Keratinocyte (primary cell): ENCODE measurements at regions not wholly inside any gene's neighbourhood (a gene's known extent, or its start where the extent isn't known, plus 50 kb on each side); places are given as distances from the start of the nearest gene placed in this dataset.

Experiments
- DNase-seq: peaks from one replicate; pipeline ENCODE4 v3.0.0-alpha.2; 2011; ENCODE audit warnings: low read depth, missing footprints, low spot score
- FAIRE-seq: peaks from 2 replicates; lab custom pipeline; 2011; peaks lifted over from hg19 to GRCh38; lab: Jason Lieb, UNC
- H2AFZ ChIP-seq: 2 replicates; pipeline ENCODE4 v1.6.0; 2012; ENCODE audit warnings: low read length, control low read depth, inconsistent platforms; ENCODE audit not compliant: control insufficient read depth
- H3K27ac ChIP-seq: 2 replicates; pipeline ENCODE4 v1.5.1; 2011; ENCODE audit warnings: low read length; ENCODE audit not compliant: control insufficient read depth, insufficient read depth
- H3K27me3 ChIP-seq: 3 replicates; pipeline ENCODE4 v1.6.0; 2011; ENCODE audit warnings: low read length; ENCODE audit not compliant: control insufficient read depth, insufficient read depth; ENCODE audit errors: extremely low read depth
- H3K36me3 ChIP-seq, 2 experiments: 2 replicates in 1 of 2; 3 replicates in 1 of 2; pipeline ENCODE4 v1.5.1; 2011; ENCODE audit warnings: low read length in 2 of 2, mild to moderate bottlenecking in 1 of 2; ENCODE audit not compliant: control insufficient read depth in 2 of 2, insufficient read depth in 2 of 2; ENCODE audit errors: extremely low read depth in 1 of 2
- H3K4me1 ChIP-seq: 3 replicates; pipeline ENCODE4 v1.5.1; 2011; ENCODE audit warnings: low read length; ENCODE audit not compliant: control insufficient read depth, insufficient read depth; ENCODE audit errors: extremely low read depth
- H3K4me2 ChIP-seq: 3 replicates; pipeline ENCODE4 v1.6.0; 2011; ENCODE audit warnings: low read depth, low read length; ENCODE audit not compliant: control insufficient read depth, insufficient read depth; ENCODE audit errors: extremely low read depth
- H3K4me3 ChIP-seq, 3 experiments: fragments of 200-600 bp in 1 of 3; sonication (generic) in 1 of 3; 2 replicates in 2 of 3; 3 replicates in 1 of 3; pipeline ENCODE4 v1.5.1; 2011 to 2016; ENCODE audit warnings: low read length in 3 of 3, mild to moderate bottlenecking in 3 of 3, control low read depth in 2 of 3, inconsistent platforms in 1 of 3, low read depth in 1 of 3, mixed read lengths in 1 of 3, mixed run types in 1 of 3, moderate library complexity in 1 of 3; ENCODE audit not compliant: control insufficient read depth in 2 of 3, insufficient read depth in 2 of 3; ENCODE audit errors: extremely low read depth in 1 of 3
- H3K79me2 ChIP-seq: 2 replicates; pipeline ENCODE4 v1.6.0; 2012; ENCODE audit warnings: low read length; ENCODE audit not compliant: control insufficient read depth, insufficient read depth
- H3K9ac ChIP-seq: 3 replicates; pipeline ENCODE4 v1.6.0; 2011; ENCODE audit warnings: low read length; ENCODE audit not compliant: control insufficient read depth, insufficient read depth; ENCODE audit errors: extremely low read depth
- H3K9me1 ChIP-seq: 3 replicates; pipeline ENCODE4 v1.6.0; 2011; ENCODE audit warnings: low read length; ENCODE audit not compliant: control insufficient read depth, insufficient read depth; ENCODE audit errors: extremely low read depth
- H3K9me3 ChIP-seq: 2 replicates; pipeline ENCODE4 v1.5.1; 2012; ENCODE audit warnings: low read depth, low read length; ENCODE audit not compliant: control insufficient read depth
- H4K20me1 ChIP-seq: 3 replicates; pipeline ENCODE4 v1.6.0; 2011; ENCODE audit warnings: low read length; ENCODE audit not compliant: control insufficient read depth, insufficient read depth; ENCODE audit errors: extremely low read depth
- EZH2 ChIP-seq: IDR thresholded peaks from one replicate; pipeline ENCODE4 v1.6.1; 2012; ENCODE audit warnings: inconsistent platforms, mild to moderate bottlenecking, low read length, moderate library complexity
- dilution Hi-C: fragments of 300-500 bp; cut with MboI; formaldehyde crosslinking; loops from one replicate; pipeline ENCODE4 v1.7.0; 2020; ENCODE audit warnings: low sequenced_read_pairs; ENCODE audit not compliant: extremely low pct_ligation_motif_present
- TF ChIP-seq, protein P1 (sequence below), 3 experiments: IDR thresholded peaks in 1 of 3; conservative IDR thresholded peaks in 1 of 3; optimal IDR thresholded peaks in 1 of 3; 2 replicates in 2 of 3; 3 replicates in 1 of 3; pipeline versions ENCODE3 to v1.5.1; 2011; ENCODE audit warnings: low read length in 3 of 3, mild to moderate bottlenecking in 3 of 3, moderate library complexity in 2 of 3, control low read depth in 1 of 3, inconsistent platforms in 1 of 3; ENCODE audit not compliant: insufficient read depth in 2 of 3; ENCODE audit errors: extremely low read depth in 1 of 3

DNA sequence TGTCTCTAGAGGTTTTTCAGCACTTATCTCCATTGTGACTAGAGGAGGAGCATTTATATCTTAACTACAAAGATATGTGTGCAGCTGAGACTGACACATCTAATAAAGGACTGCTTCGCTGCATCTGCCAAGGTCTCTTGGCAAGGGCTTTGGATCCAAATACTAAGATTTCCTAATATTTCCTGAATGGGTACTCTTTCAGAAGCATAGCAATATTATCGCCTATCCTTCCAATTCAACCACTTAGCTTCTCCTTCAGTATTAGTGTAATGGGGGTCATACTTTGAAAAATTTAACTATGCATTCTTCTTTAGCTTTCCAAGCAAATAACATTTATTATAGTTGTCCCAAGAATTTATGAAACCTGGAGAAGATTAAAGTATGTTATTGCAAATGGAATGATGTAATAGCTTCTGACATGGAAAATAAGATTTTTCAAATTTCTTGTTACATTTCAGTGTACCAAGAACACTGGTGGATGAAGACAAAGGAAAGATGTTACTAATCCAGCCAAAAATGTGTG lies 243.0 kb upstream of the PDE3A start:
- Histone ChIP-seq H3K27me3 (no peaks in the 10 kb centered on the region), H3K9ac (no peak overlapping the region), H3K79me2 (no peaks in the 10 kb centered on the region), H3K9me3 (no peaks in the 10 kb centered on the region), H4K20me1 (no peaks in the 10 kb centered on the region), H3K4me1 (no peaks in the 10 kb centered on the region), H3K4me2 (no peak overlapping the region), H3K9me1 (no peaks in the 10 kb centered on the region), H3K36me3 (no peaks in the 10 kb centered on the region), H3K27ac (no peak overlapping the region), H3K4me3 (no peak overlapping the region), H2AFZ (no peak overlapping the region)
- TF ChIP-seq, protein P1, sequence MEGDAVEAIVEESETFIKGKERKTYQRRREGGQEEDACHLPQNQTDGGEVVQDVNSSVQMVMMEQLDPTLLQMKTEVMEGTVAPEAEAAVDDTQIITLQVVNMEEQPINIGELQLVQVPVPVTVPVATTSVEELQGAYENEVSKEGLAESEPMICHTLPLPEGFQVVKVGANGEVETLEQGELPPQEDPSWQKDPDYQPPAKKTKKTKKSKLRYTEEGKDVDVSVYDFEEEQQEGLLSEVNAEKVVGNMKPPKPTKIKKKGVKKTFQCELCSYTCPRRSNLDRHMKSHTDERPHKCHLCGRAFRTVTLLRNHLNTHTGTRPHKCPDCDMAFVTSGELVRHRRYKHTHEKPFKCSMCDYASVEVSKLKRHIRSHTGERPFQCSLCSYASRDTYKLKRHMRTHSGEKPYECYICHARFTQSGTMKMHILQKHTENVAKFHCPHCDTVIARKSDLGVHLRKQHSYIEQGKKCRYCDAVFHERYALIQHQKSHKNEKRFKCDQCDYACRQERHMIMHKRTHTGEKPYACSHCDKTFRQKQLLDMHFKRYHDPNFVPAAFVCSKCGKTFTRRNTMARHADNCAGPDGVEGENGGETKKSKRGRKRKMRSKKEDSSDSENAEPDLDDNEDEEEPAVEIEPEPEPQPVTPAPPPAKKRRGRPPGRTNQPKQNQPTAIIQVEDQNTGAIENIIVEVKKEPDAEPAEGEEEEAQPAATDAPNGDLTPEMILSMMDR (optimal IDR thresholded peaks at IDR 0.05 in 1 of 3, IDR thresholded peaks at IDR 0.05 in 1 of 3, conservative IDR thresholded peaks at IDR 0.05 in 1 of 3; ENCODE audit: extremely low read depth in 1 of 3, insufficient read depth in 2 of 3, low read length in 3 of 3) = no peak
- no peak for TF ChIP-seq EZH2
- dilution Hi-C loops = no loop called here
- FAIRE-seq (no peak), DNase-seq (no peak)

DNA sequence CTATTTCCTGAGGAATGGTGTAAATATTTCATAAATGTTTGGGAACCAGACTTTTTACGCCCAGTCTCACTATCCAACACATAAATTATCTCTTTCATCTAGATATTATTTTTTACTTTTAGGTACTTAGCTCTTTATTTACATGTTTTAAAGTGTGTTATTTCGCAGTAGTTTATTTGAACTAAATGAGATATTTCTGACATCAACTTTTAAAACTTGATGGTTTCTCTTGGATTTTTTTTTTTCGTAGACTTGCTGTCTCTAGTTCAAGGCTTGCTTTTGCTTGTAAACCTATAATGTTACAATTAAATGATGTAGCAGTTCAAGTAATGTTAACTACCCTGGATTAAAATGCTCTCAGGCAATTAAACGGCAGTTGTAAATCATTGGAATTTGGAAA lies 241.7 kb upstream of the PDE3A start:
- H4K20me1 ChIP-seq = no peaks in the 10 kb centered on the region
- H3K9me1 ChIP-seq = no peaks in the 10 kb centered on the region
- no peaks in the 10 kb centered on the region for H3K4me1 ChIP-seq
- DNase-seq = no peak
- no peaks in the 10 kb centered on the region for H3K9me3 ChIP-seq
- TF ChIP-seq EZH2 = no peak
- TF ChIP-seq, protein P1 (optimal IDR thresholded peaks at IDR 0.05 in 1 of 3, IDR thresholded peaks at IDR 0.05 in 1 of 3, conservative IDR thresholded peaks at IDR 0.05 in 1 of 3; ENCODE audit: extremely low read depth in 1 of 3, insufficient read depth in 2 of 3, low read length in 3 of 3) = no peak
- dilution Hi-C loops = no loop called here
- no peak overlapping the region for H3K4me3 ChIP-seq
- no peak overlapping the region for H3K4me2 ChIP-seq
- FAIRE-seq = no peak
- no peak overlapping the region for H2AFZ ChIP-seq
- no peaks in the 10 kb centered on the region for H3K27me3 ChIP-seq
- no peaks in the 10 kb centered on the region for H3K79me2 ChIP-seq
- no peaks in the 10 kb centered on the region for H3K36me3 ChIP-seq
- no peak overlapping the region for H3K9ac ChIP-seq
- H3K27ac ChIP-seq = no peak overlapping the region
